ENCODE measurements at regions not wholly inside any gene's neighbourhood (a gene's known extent, or its start where the extent isn't known, plus 50 kb on each side); places are given as distances from the start of the nearest gene placed in this dataset.
A peak's percentile ranks its signal among the peaks of the same experiment; 100 is the strongest.
"Not testable (repeated sequence)": the region's sequence is repeated elsewhere in the genome, so short reads cannot be mapped to it uniquely, and the experiment has no call there.

DNA sequence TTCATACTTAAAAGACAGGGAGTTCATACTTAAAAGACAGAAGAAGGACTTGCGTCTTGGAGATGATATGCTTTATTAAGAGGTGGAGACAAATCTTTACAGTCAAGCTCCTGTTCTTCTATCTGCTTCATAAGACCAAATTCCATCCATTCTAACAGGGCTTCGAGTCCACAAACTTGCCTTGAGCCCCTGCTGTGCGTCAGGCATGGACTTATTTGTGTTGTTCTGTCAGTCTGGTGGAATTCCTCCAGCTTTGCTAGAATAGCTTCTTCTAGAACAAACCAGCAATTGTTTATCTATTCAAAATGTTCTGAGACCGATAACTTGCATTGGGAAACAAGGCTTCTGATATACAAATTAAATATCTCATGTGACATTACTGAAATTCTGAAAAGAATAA lies 73.9 kb upstream of the SOX11 start:
- TF ChIP-seq, protein P1, sequence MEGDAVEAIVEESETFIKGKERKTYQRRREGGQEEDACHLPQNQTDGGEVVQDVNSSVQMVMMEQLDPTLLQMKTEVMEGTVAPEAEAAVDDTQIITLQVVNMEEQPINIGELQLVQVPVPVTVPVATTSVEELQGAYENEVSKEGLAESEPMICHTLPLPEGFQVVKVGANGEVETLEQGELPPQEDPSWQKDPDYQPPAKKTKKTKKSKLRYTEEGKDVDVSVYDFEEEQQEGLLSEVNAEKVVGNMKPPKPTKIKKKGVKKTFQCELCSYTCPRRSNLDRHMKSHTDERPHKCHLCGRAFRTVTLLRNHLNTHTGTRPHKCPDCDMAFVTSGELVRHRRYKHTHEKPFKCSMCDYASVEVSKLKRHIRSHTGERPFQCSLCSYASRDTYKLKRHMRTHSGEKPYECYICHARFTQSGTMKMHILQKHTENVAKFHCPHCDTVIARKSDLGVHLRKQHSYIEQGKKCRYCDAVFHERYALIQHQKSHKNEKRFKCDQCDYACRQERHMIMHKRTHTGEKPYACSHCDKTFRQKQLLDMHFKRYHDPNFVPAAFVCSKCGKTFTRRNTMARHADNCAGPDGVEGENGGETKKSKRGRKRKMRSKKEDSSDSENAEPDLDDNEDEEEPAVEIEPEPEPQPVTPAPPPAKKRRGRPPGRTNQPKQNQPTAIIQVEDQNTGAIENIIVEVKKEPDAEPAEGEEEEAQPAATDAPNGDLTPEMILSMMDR (conservative IDR thresholded peaks at IDR 0.05; ENCODE audit: low read depth, low read length), result no peak
- no peak for DNase-seq (ENCODE audit: low read depth)
- H3K4me3 ChIP-seq (ENCODE audit: low read depth, low read length), result no peak overlapping the region

DNA sequence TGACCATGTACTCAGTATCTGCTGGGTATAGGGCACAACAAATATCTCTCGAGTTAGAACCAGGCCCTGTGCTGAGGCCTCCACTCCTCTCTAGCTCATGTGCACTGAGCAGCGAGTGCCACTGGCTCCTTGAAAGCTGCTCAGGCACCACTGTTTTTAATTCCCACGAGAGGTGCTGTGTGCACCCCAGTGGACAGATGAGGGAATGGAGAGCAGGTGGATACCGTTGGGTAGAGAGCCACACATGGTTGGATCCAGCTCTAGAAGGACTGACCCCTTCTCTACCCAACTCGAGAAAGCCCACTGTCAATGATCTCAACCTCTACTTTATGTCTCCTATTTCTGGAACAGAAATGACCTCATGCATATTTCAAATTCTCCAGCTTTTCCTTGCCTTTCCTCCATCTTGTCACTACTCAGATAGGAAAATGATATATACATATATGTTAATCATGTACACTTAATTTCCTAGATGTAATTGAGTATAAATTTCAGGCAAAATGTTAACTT lies 66.6 kb upstream of the SOX11 start:
- not testable (repeated sequence) for DNase-seq (ENCODE audit: low read depth); H3K4me3 ChIP-seq (ENCODE audit: low read depth, low read length)
- TF ChIP-seq, protein P1 (conservative IDR thresholded peaks at IDR 0.05; ENCODE audit: low read depth, low read length), result peak; percentile 10

DNA sequence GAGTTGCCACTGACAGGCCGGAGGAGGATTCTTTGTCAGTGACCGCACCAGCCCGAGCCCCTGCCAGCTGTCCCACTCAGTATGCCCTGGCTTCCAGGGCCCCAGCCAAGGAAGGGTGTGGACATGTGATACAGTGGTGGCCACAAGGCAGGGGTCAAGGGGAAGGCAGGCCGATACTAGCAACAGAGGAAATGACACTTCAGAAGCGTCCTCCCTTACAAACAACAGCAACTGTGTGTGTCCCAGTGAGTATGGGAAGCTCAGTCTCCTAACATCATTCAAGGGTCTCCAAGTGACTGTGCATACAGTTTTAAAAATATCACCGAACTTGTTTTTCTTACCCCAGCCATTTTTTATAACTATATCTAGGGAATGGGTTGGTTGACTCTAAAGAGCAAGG lies 63.7 kb upstream of the SOX11 start:
- not testable (repeated sequence) for DNase-seq (ENCODE audit: low read depth); H3K4me3 ChIP-seq (ENCODE audit: low read depth, low read length)

DNA sequence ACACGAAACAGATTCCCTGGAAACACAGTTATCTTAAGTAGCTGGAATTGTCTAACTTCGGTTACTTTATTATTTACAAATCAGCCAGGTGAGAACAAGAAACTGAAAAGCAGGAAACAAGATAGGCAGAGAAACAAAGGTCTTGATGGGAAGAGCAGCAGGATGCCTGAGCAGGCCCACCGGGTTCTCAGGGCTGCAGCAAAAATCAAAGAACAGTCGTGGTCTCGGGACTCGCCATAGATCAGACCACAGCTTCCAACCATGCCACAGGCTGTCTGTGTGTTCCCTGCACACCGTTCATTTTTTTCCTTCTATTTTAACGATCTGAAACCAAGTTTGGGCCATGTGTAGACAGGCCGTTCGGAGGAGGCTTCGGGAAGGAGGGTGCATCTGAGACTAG lies 62.7 kb upstream of the SOX11 start:
- not testable (repeated sequence) for DNase-seq (ENCODE audit: low read depth)

DNA sequence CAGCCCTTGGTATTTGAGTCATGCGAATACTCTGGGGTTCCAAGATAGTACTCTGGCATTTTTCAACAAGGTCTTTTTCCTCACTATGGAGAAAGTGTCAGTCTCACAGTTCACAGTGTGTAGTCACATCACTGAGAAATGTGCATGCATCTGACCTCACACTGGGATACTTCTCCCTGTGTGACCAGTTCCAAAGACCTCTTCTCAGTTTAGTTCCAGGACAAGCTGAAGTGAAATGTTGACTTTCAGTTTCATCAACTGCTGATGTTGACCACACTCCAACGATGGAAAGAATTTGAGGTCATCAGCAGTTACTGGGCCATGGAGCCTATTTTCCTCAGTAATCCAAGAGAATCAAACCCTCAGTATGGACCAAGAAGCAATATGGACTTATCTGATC lies 55.1 kb upstream of the SOX11 start:
- not testable (repeated sequence) for DNase-seq (ENCODE audit: low read depth); H3K4me3 ChIP-seq (ENCODE audit: low read depth, low read length)

More for the DNA sequence above, 62.7 kb upstream of the SOX11 start:
- H3K4me3 ChIP-seq (ENCODE audit: low read depth, low read length), result not testable (repeated sequence)
